ENCODE measurements at regions not wholly inside any gene's neighbourhood (a gene's known extent, or its start where the extent isn't known, plus 50 kb on each side); places are given as distances from the start of the nearest gene placed in this dataset.

DNA sequence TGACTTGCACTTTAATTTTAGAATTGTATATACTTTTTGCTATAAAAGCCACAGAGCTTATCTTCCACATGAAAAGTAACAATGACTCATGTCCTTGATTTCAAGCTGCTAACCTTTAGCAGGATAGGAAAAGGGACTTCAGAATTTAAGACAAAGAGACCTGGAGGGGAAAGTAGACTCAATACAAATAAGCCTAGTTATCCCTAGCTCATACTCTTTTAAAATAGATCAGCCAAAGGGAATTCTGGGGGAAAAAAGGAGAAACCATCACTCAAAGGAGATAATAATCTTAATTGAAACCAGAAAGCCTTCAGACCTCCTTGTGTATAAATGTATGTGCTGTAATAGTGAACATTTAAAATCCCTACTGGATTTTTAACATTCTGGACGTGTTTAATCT, 930.3 kb downstream of the NTRK3 start:
- DNase-seq (ENCODE audit: low spot score) = no peak
- no peak for ATAC-seq (ENCODE audit: low FRiP score)
- TF ChIP-seq CTCF (IDR thresholded peaks at IDR 0.05) = no peak

DNA sequence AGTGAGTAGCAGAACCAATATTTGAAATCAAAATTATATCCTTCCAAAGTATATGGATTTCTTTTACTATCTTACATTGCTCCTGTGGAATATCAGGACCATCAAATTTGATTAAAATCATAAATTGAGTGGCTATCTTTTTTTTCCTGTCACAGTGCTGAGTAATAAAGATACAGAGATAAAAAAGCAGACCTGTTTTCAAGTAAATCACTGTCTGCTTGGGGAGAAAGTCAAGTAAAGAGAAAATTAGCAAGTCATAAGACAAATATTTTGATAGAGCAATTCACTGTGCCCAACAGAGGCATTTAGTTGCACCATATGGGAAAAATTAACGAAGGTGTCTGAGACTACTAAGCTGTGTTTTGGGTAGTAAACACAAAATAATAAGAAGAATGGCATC, 933.7 kb downstream of the NTRK3 start:
- ATAC-seq (ENCODE audit: low FRiP score) (no peak), DNase-seq (ENCODE audit: low spot score) (no peak)
- TF ChIP-seq CTCF (IDR thresholded peaks at IDR 0.05) = no peak

DNA sequence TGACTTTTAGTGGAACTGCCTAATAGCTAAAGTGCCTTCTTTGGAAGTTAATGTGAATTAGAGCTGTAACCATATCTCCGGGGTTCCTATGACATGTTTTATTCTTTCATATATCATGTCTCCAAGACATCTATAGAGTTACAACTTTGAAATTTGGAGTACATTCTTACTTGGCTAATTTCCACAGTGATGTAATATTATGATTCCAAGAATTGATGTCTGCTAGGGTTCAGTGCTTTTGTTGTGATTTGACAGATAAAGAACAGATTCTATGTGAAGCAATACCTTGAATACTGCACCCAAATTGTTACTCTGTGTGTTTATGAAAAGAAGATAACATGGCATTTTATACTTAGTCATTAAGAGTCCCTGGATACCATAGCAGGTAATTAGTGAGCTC, 934.3 kb downstream of the NTRK3 start:
- no peak for TF ChIP-seq CTCF (IDR thresholded peaks at IDR 0.05)
- DNase-seq (ENCODE audit: low spot score) (no peak), ATAC-seq (ENCODE audit: low FRiP score) (no peak)

GRCh38 chr15:87317900-87318299, 938.6 kb downstream of the NTRK3 start:
- DNase-seq (ENCODE audit: low spot score) = no peak
- TF ChIP-seq CTCF (IDR thresholded peaks at IDR 0.05) = no peak
- ATAC-seq (ENCODE audit: low FRiP score) = no peak

DNA sequence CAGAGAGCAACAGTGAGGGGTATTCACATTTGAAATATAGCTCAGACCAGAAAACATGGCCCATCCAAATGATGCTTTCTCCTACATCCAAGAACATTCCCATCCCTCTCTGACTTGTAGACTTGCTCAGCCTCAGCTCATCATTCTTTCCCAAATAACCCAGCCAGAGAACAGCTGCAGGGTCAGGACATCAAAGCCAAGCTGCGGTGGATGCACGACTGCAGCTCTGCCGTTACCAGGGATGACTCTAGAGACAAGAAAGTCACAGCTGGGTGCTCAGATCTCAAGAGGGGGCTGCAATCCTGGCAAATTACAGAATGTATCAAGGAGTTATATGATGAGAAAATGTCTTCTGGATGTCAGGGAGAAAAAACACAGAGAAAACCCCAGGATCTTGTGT, 944.3 kb downstream of the NTRK3 start:
- ATAC-seq (ENCODE audit: low FRiP score) (no peak), DNase-seq (ENCODE audit: low spot score) (no peak)
- no peak for TF ChIP-seq CTCF (IDR thresholded peaks at IDR 0.05)

DNA sequence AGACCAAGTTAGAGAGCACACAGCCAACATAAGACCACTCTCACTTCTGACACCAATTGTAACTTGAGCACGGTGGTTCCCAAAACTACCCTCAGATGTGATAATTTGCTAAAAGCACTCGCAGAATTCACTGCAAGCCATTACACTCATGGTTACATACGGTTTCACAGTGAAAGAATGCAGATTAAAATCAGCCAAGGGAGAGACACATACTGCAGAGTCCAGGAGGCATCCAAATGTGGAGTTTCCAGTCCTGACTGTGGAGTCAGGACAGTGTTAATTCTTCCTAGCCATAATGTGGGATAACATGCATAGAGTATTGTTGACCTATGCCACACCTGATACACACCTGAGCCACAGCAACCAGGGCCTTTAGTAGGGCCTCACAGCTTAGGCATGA, 956.4 kb downstream of the NTRK3 start:
- ATAC-seq (ENCODE audit: low FRiP score) (no peak), DNase-seq (ENCODE audit: low spot score) (no peak)
- TF ChIP-seq CTCF (IDR thresholded peaks at IDR 0.05) = no peak

GRCh38 chr15:87294854-87295253, 961.7 kb downstream of the NTRK3 start:
- ATAC-seq (ENCODE audit: low FRiP score) (no peak), DNase-seq (ENCODE audit: low spot score) (no peak)

More at GRCh38 chr15:87294854-87295253, 961.7 kb downstream of the NTRK3 start:
- TF ChIP-seq CTCF (IDR thresholded peaks at IDR 0.05) = no peak

All from omental fat pad (tissue), 3 donors.